ENCODE measurements at regions not wholly inside any gene's neighbourhood (a gene's known extent, or its start where the extent isn't known, plus 50 kb on each side); places are given as distances from the start of the nearest gene placed in this dataset.

DNA sequence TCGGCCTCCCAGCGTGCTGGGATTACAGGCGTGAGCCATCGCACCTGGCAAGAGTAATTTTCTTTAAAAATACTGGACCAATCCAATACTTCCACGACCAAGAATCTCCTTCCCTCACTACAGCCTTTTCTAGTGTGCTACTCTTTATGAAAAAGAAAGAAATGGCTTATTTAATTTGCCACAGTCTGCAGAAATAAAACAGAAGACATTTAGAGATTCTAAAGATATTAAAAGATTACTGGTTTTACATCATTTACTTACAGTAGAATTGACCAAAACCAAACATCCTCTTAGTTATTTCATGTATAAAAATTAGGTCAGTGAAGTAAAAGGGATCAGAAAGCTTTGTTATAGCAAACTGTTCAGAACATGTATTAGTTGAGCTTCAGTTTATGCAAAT, 679.6 kb downstream of the MAT2B start:
- TF ChIP-seq, protein P1, sequence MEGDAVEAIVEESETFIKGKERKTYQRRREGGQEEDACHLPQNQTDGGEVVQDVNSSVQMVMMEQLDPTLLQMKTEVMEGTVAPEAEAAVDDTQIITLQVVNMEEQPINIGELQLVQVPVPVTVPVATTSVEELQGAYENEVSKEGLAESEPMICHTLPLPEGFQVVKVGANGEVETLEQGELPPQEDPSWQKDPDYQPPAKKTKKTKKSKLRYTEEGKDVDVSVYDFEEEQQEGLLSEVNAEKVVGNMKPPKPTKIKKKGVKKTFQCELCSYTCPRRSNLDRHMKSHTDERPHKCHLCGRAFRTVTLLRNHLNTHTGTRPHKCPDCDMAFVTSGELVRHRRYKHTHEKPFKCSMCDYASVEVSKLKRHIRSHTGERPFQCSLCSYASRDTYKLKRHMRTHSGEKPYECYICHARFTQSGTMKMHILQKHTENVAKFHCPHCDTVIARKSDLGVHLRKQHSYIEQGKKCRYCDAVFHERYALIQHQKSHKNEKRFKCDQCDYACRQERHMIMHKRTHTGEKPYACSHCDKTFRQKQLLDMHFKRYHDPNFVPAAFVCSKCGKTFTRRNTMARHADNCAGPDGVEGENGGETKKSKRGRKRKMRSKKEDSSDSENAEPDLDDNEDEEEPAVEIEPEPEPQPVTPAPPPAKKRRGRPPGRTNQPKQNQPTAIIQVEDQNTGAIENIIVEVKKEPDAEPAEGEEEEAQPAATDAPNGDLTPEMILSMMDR (IDR thresholded peaks at IDR 0.05 in 8 of 11, conservative IDR thresholded peaks at IDR 0.05 in 3 of 11) = no peak
- no peak for TF ChIP-seq POLR2A (IDR thresholded peaks at IDR 0.05)
